Left lung (tissue), 4 donors: ENCODE measurements at regions not wholly inside any gene's neighbourhood (a gene's known extent, or its start where the extent isn't known, plus 50 kb on each side); places are given as distances from the start of the nearest gene placed in this dataset.
A peak's percentile ranks its signal among the peaks of the same experiment; 100 is the strongest.

Source experiments
- ATAC-seq: fragments of 200-7000 bp; cut with Tn5 transposase; one replicate; pipeline ENCODE4 v1.9.1; 2020; ENCODE audit warnings: moderate library complexity
- DNase-seq, 4 donors: peaks; one replicate each; pipeline ENCODE4 v3.0.0-alpha.2; 2013 to 2020
- H3K27ac ChIP-seq, 2 donors: fragments of 200-600 bp; sonication (generic) in 1 of 2; one replicate each; pipeline versions ENCODE4 v1.5.0 to v1.8.0; 2020 to 2021
- H3K27me3 ChIP-seq, 2 donors: fragments of 200-600 bp; sonication (generic) in 1 of 2; one replicate each; pipeline versions ENCODE4 v1.5.0 to v1.8.0; 2020 to 2021
- H3K36me3 ChIP-seq, 2 donors: fragments of 200-600 bp; sonication (generic) in 1 of 2; one replicate each; pipeline versions ENCODE4 v1.5.0 to v1.8.0; 2020 to 2021
- H3K4me1 ChIP-seq, 2 donors: fragments of 200-600 bp; one replicate each; pipeline ENCODE4 v1.8.0; 2021
- H3K4me3 ChIP-seq, 2 donors: fragments of 200-600 bp; sonication (generic) in 1 of 2; one replicate each; pipeline versions ENCODE4 v1.5.0 to v1.8.0; 2020 to 2021; ENCODE audit warnings: mild to moderate bottlenecking in 1 of 2
- H3K9me3 ChIP-seq, 2 donors: fragments of 200-600 bp; sonication (generic) in 1 of 2; one replicate each; pipeline versions ENCODE4 v1.5.0 to v1.8.0; 2020 to 2021
- CTCF ChIP-seq, 2 donors: fragments of 200-600 bp; sonication (generic) in 1 of 2; IDR thresholded peaks; one replicate each; pipeline versions ENCODE4 v1.5.0 to v1.8.0; 2021; ENCODE audit warnings: antibody characterized with exemption in 2 of 2
- intact Hi-C, 2 donors: fragments of 100-400 bp; cut with DNase I; formaldehyde crosslinking; loops; one replicate each; pipeline versions ENCODE4 v1.11.2 to v1.14.2; 2022
- donor health status: DM: no; HTN: yes; CAD: no.
- donor health status: DM: no; HTN: no; CAD: no.

- Histone ChIP-seq H3K4me1 (peaks cover 0 to 4% of the 10 kb centered on the region in 2 donors), H3K9me3 (no peaks in the 10 kb centered on the region), H3K36me3 (no peaks in the 10 kb centered on the region), H3K4me3 (no peak overlapping the region), H3K27ac (no peak overlapping the region), H3K27me3 (no peaks in the 10 kb centered on the region)
- no peak for ATAC-seq
- DNase-seq = no peak
- TF ChIP-seq CTCF (IDR thresholded peaks at IDR 0.05) = no peak
- intact Hi-C loops = no loop called here
Observed at GRCh38 chr6:138681627-138682026, 91.9 kb upstream of the CCDC28A start.

DNA sequence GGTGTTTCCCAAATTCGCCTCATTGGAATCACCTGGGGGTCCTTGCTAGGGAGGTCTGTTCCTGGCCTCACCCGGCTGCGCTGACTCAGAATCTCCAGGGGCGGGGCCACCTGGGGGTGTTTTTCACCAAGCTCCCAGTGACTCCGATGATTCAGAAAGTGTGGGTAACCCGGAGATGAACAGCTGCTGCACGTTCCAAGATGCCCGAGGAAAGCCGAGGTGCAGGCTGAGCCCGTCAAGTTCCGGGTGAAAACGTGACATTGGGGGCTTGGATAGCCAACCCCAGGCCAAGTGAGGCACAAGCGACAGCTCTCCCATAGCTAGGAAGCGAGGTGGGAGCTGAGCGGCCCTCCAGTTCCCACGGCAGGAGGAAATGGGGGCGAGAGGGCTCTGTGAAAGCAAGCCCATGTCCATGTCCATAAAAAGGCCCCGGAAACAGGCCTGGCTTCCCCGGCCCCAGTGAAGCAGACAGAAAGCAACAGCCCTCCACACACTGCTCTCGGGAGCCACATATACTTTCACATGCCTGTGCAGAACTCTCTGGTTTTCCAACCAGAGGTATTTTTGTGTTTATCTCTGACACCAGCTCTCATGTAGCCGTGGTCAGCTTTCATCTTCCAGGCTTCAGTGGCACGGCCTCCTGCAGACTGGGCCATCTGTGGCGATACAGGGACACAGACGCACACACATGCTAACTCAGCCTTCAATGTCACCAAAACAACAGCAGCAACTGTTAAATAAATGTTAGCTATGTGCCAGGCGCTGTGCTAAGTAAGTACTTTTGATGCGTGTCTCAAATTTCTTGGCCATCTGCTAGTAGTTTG is 90.7 kb upstream of the CCDC28A start:
- Histone ChIP-seq H3K4me1 (peaks cover 0 to 4% of the 10 kb centered on the region in 2 donors), H3K27ac (peak overlapping the region in 1 of 2 donors; percentile 10), H3K4me3 (no peak overlapping the region), H3K36me3 (no peaks in the 10 kb centered on the region), H3K27me3 (no peaks in the 10 kb centered on the region), H3K9me3 (no peaks in the 10 kb centered on the region)
- DNase-seq (peak in 2 of 4 donors; percentile 54), ATAC-seq (peak; percentile 37)
- intact Hi-C loops = no loop called here
- no peak for TF ChIP-seq CTCF (IDR thresholded peaks at IDR 0.05)

- intact Hi-C loops = no loop called here
- Histone ChIP-seq H3K9me3 (no peaks in the 10 kb centered on the region), H3K27me3 (no peaks in the 10 kb centered on the region), H3K36me3 (no peaks in the 10 kb centered on the region), H3K27ac (no peak overlapping the region), H3K4me3 (no peak overlapping the region), H3K4me1 (peaks cover 0 to 4% of the 10 kb centered on the region in 2 donors)
- DNase-seq = no peak
- ATAC-seq = no peak
- TF ChIP-seq CTCF (IDR thresholded peaks at IDR 0.05) = no peak
Observed at GRCh38 chr6:138685257-138685656, 88.3 kb upstream of the CCDC28A start.

GRCh38 chr6:138685781-138686180 is 87.8 kb upstream of the CCDC28A start:
- no peak for TF ChIP-seq CTCF (IDR thresholded peaks at IDR 0.05)
- no peaks in the 10 kb centered on the region for H3K9me3 ChIP-seq
- no peak overlapping the region for H3K4me3 ChIP-seq
- intact Hi-C loops = no loop called here
- no peak for ATAC-seq
- DNase-seq = no peak
- no peaks in the 10 kb centered on the region for H3K36me3 ChIP-seq
- H3K4me1 ChIP-seq = peaks cover 0 to 4% of the 10 kb centered on the region in 2 donors
- no peak overlapping the region for H3K27ac ChIP-seq
- H3K27me3 ChIP-seq = no peaks in the 10 kb centered on the region

- DNase-seq = no peak
- intact Hi-C loops = no loop called here
- ATAC-seq = no peak
- no peaks in the 10 kb centered on the region for H3K36me3 ChIP-seq
- no peak overlapping the region for H3K27ac ChIP-seq
- H3K4me1 ChIP-seq = peaks cover 0 to 13% of the 10 kb centered on the region in 2 donors
- no peak for TF ChIP-seq CTCF (IDR thresholded peaks at IDR 0.05)
- H3K27me3 ChIP-seq = peaks cover 0 to 12% of the 10 kb centered on the region in 2 donors
- no peak overlapping the region for H3K4me3 ChIP-seq
- no peaks in the 10 kb centered on the region for H3K9me3 ChIP-seq
Observed at GRCh38 chr6:138688580-138688979, 85.0 kb upstream of the CCDC28A start.
